ENCODE measurements at regions not wholly inside any gene's neighbourhood (a gene's known extent, or its start where the extent isn't known, plus 50 kb on each side); places are given as distances from the start of the nearest gene placed in this dataset.

- Histone ChIP-seq H3K4me3 (no peak overlapping the region), H3K4me1 (no peaks in the 10 kb centered on the region), H3K27me3 (no peaks in the 10 kb centered on the region), H3K27ac (no peak overlapping the region), H3K9me3 (peaks cover 0 to 3% of the 10 kb centered on the region in 2 donors), H3K36me3 (no peaks in the 10 kb centered on the region)
- TF ChIP-seq CTCF (IDR thresholded peaks at IDR 0.05) (no peak), POLR2A (IDR thresholded peaks at IDR 0.05) (no peak), POLR2AphosphoS5 (IDR thresholded peaks at IDR 0.05) (no peak), EP300 (IDR thresholded peaks at IDR 0.05; ENCODE audit: low read depth) (no peak)
- intact Hi-C loops (cut with DNase I; ENCODE audit: low total_unique reads), result no loop called here
- WGBS, 2 donors (ENCODE audit: low coverage in 1 of 2), result 89 to 92% methylated on average over 7 of the region's 7 CpGs
- DNase-seq, result no peak
- in situ Hi-C loops (cut with MboI; ENCODE audit: low pct_ligation_motif_present in 1 of 4, low pct_unique_long_range_greater_than_20kb in 1 of 4, low sequenced_read_pairs in 3 of 4), result no loop called here
Observed at GRCh38 chr2:221087779-221088178, 484.3 kb downstream of the EPHA4 start.

- WGBS, 2 donors (ENCODE audit: low coverage in 1 of 2), result 77% methylated on average over 2 of the region's 2 CpGs; no CpG with 5 or more reads in 1 of the 2 donors
- intact Hi-C loops (cut with DNase I; ENCODE audit: low total_unique reads), result no loop called here
- no peak overlapping the region for H3K4me3 ChIP-seq
- peaks cover 0 to 3% of the 10 kb centered on the region in 2 donors for H3K9me3 ChIP-seq
- DNase-seq, result no peak
- H3K36me3 ChIP-seq, result no peaks in the 10 kb centered on the region
- no peak overlapping the region for H3K27ac ChIP-seq
- TF ChIP-seq CTCF (IDR thresholded peaks at IDR 0.05) (no peak), POLR2AphosphoS5 (IDR thresholded peaks at IDR 0.05) (no peak), EP300 (IDR thresholded peaks at IDR 0.05; ENCODE audit: low read depth) (no peak), POLR2A (IDR thresholded peaks at IDR 0.05) (no peak)
- in situ Hi-C loops (cut with MboI; ENCODE audit: low pct_ligation_motif_present in 1 of 4, low pct_unique_long_range_greater_than_20kb in 1 of 4, low sequenced_read_pairs in 3 of 4), result no loop called here
- H3K27me3 ChIP-seq, result no peaks in the 10 kb centered on the region
- no peaks in the 10 kb centered on the region for H3K4me1 ChIP-seq
Observed at GRCh38 chr2:221088506-221088905, 483.6 kb downstream of the EPHA4 start.

- Histone ChIP-seq H3K9me3 (peaks cover 0 to 3% of the 10 kb centered on the region in 2 donors), H3K4me3 (no peak overlapping the region), H3K27ac (no peak overlapping the region), H3K36me3 (no peaks in the 10 kb centered on the region), H3K4me1 (no peaks in the 10 kb centered on the region), H3K27me3 (no peaks in the 10 kb centered on the region)
- TF ChIP-seq CTCF (IDR thresholded peaks at IDR 0.05) (no peak), POLR2A (IDR thresholded peaks at IDR 0.05) (no peak), POLR2AphosphoS5 (IDR thresholded peaks at IDR 0.05) (no peak), EP300 (IDR thresholded peaks at IDR 0.05; ENCODE audit: low read depth) (no peak)
- no peak for DNase-seq
- intact Hi-C loops (cut with DNase I; ENCODE audit: low total_unique reads), result no loop called here
- WGBS, 2 donors (ENCODE audit: low coverage in 1 of 2), result 5 to 14% methylated on average over 1 of the region's 1 CpG
- in situ Hi-C loops (cut with MboI; ENCODE audit: low pct_ligation_motif_present in 1 of 4, low pct_unique_long_range_greater_than_20kb in 1 of 4, low sequenced_read_pairs in 3 of 4), result no loop called here
Observed at GRCh38 chr2:221095356-221095755, 476.7 kb downstream of the EPHA4 start.

- intact Hi-C loops (cut with DNase I; ENCODE audit: low total_unique reads), result no loop called here
- H3K27ac ChIP-seq, result no peak overlapping the region
- H3K9me3 ChIP-seq, result peaks cover 0 to 3% of the 10 kb centered on the region in 2 donors
- H3K4me1 ChIP-seq, result no peaks in the 10 kb centered on the region
- H3K36me3 ChIP-seq, result no peaks in the 10 kb centered on the region
- WGBS, 2 donors (ENCODE audit: low coverage in 1 of 2), result 74 to 83% methylated on average over 8 to 10 of the region's 10 CpGs
- TF ChIP-seq POLR2A (IDR thresholded peaks at IDR 0.05), result no peak
- no peak for TF ChIP-seq POLR2AphosphoS5 (IDR thresholded peaks at IDR 0.05)
- no peak for TF ChIP-seq CTCF (IDR thresholded peaks at IDR 0.05)
- DNase-seq, result no peak
- in situ Hi-C loops (cut with MboI; ENCODE audit: low pct_ligation_motif_present in 1 of 4, low pct_unique_long_range_greater_than_20kb in 1 of 4, low sequenced_read_pairs in 3 of 4), result no loop called here
- H3K4me3 ChIP-seq, result no peak overlapping the region
- H3K27me3 ChIP-seq, result no peaks in the 10 kb centered on the region
Observed at GRCh38 chr2:221096706-221097567, 475.2 kb downstream of the EPHA4 start.

Measured in transverse colon (tissue), 4 donors.